ENCODE measurements at regions not wholly inside any gene's neighbourhood (a gene's known extent, or its start where the extent isn't known, plus 50 kb on each side); places are given as distances from the start of the nearest gene placed in this dataset.

DNA sequence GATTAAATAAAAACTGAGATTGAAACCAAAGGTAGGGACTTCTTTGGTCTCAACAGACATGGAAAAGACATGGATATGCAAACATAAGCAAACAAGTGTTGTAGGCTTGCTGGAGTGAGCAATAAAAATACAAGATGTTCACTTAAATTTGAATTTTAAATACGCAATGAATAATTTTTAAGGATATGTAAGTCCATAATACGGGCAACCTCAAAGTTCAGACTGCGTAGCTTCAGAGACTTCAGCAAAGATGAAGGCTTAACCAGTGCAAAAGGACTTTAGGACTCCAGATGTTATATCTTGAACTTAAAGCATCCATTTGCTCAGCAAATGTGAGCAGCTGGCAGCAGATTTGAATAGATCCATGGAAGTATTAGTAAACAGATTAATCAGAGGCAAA lies 549.3 kb downstream of the ARAP2 start:
- no peaks in the 10 kb centered on the region for H3K27me3 ChIP-seq (ENCODE audit: low read length)
- H3K9me3 ChIP-seq (ENCODE audit: low read length) = no peaks in the 10 kb centered on the region
- no peaks in the 10 kb centered on the region for H3K9me2 ChIP-seq (replicated peaks; ENCODE audit: low read length)
- no peaks in the 10 kb centered on the region for H3K36me3 ChIP-seq (ENCODE audit: low read depth, low read length)
- H3K79me2 ChIP-seq (ENCODE audit: low read length) = no peaks in the 10 kb centered on the region
- no peaks in the 10 kb centered on the region for H4K20me1 ChIP-seq (ENCODE audit: low read length)
- H3K27ac ChIP-seq (ENCODE audit: low read length) = no peak overlapping the region
- DNase-seq = no peak
- ChIA-PET POLR2A (ENCODE audit: unreplicated experiment) (no interaction called here), CTCF (no interaction called here)
- no peak overlapping the region for H2AFZ ChIP-seq (ENCODE audit: low read length)
- H3K9ac ChIP-seq (ENCODE audit: low read length) = no peak overlapping the region
- no peak for TF ChIP-seq EZH2 (IDR thresholded peaks at IDR 0.05; ENCODE audit: low read length, unreplicated experiment)
- TF ChIP-seq, protein P1, sequence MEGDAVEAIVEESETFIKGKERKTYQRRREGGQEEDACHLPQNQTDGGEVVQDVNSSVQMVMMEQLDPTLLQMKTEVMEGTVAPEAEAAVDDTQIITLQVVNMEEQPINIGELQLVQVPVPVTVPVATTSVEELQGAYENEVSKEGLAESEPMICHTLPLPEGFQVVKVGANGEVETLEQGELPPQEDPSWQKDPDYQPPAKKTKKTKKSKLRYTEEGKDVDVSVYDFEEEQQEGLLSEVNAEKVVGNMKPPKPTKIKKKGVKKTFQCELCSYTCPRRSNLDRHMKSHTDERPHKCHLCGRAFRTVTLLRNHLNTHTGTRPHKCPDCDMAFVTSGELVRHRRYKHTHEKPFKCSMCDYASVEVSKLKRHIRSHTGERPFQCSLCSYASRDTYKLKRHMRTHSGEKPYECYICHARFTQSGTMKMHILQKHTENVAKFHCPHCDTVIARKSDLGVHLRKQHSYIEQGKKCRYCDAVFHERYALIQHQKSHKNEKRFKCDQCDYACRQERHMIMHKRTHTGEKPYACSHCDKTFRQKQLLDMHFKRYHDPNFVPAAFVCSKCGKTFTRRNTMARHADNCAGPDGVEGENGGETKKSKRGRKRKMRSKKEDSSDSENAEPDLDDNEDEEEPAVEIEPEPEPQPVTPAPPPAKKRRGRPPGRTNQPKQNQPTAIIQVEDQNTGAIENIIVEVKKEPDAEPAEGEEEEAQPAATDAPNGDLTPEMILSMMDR (conservative IDR thresholded peaks at IDR 0.05; ENCODE audit: low read depth, low read length) = no peak
- no peak overlapping the region for H3K4me2 ChIP-seq (ENCODE audit: low read length)
- H3K4me1 ChIP-seq (ENCODE audit: insufficient read depth, low read length) = no peaks in the 10 kb centered on the region
- no TSS peak for BruUV-seq (replicated peaks)
- ATAC-seq = no peak
- intact Hi-C loops (cut with micrococcal nuclease) = no loop called here
- H3F3A ChIP-seq (ENCODE audit: low read length, unreplicated experiment) = no peaks in the 10 kb centered on the region
- no peak overlapping the region for H3K4me3 ChIP-seq (ENCODE audit: low read length)

DNA sequence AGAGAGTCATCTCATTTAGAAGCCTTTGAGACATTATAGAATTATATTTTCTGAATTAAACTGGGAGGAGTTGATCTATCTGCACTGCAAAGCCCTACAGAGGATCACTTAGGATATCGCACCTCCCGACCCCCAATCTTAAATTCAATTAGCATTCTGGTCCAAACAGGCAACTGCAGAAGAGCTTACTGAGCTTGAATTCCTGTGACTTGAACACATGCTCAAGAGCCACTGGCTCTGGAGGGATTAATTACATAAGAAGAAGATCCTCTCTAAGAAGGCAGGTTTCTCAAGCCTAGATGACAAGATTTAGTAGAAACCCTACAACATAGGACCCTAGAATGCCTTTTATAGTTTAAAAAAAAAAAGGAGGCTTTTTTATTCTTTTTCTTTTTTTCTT lies 548.9 kb downstream of the ARAP2 start:
- intact Hi-C loops (cut with micrococcal nuclease) = no loop called here
- Histone ChIP-seq H2AFZ (ENCODE audit: low read length) (no peak overlapping the region), H3K9ac (ENCODE audit: low read length) (no peak overlapping the region), H3F3A (ENCODE audit: low read length, unreplicated experiment) (no peaks in the 10 kb centered on the region), H3K79me2 (ENCODE audit: low read length) (no peaks in the 10 kb centered on the region), H3K27me3 (ENCODE audit: low read length) (no peaks in the 10 kb centered on the region), H4K20me1 (ENCODE audit: low read length) (no peaks in the 10 kb centered on the region), H3K9me2 (replicated peaks; ENCODE audit: low read length) (no peaks in the 10 kb centered on the region), H3K4me3 (ENCODE audit: low read length) (no peak overlapping the region), H3K4me2 (ENCODE audit: low read length) (no peak overlapping the region), H3K36me3 (ENCODE audit: low read depth, low read length) (no peaks in the 10 kb centered on the region), H3K4me1 (ENCODE audit: insufficient read depth, low read length) (no peaks in the 10 kb centered on the region), H3K27ac (ENCODE audit: low read length) (no peak overlapping the region), H3K9me3 (ENCODE audit: low read length) (no peaks in the 10 kb centered on the region)
- ATAC-seq = no peak
- no peak for DNase-seq
- CTCF ChIA-PET = no interaction called here
- POLR2A ChIA-PET (ENCODE audit: unreplicated experiment) = no interaction called here
- TF ChIP-seq, protein P1 (conservative IDR thresholded peaks at IDR 0.05; ENCODE audit: low read depth, low read length) = no peak
- TF ChIP-seq EZH2 (IDR thresholded peaks at IDR 0.05; ENCODE audit: low read length, unreplicated experiment) (no peak), EZH2phosphoT487 (IDR thresholded peaks at IDR 0.05; ENCODE audit: borderline replicate concordance, low read length) (no peak)
- no TSS peak for BruUV-seq (replicated peaks)

- DNase-seq (no peak), ATAC-seq (no peak)
- no peaks in the 10 kb centered on the region for H3K9me3 ChIP-seq (ENCODE audit: low read length)
- no peaks in the 10 kb centered on the region for H3K36me3 ChIP-seq (ENCODE audit: low read depth, low read length)
- no peaks in the 10 kb centered on the region for H4K20me1 ChIP-seq (ENCODE audit: low read length)
- TF ChIP-seq, protein P1 (conservative IDR thresholded peaks at IDR 0.05; ENCODE audit: low read depth, low read length) = no peak
- no peak for TF ChIP-seq EZH2 (IDR thresholded peaks at IDR 0.05; ENCODE audit: low read length, unreplicated experiment)
- no peak for TF ChIP-seq EZH2phosphoT487 (IDR thresholded peaks at IDR 0.05; ENCODE audit: borderline replicate concordance, low read length)
- no peaks in the 10 kb centered on the region for H3K9me2 ChIP-seq (replicated peaks; ENCODE audit: low read length)
- no peak overlapping the region for H3K4me2 ChIP-seq (ENCODE audit: low read length)
- intact Hi-C loops (cut with micrococcal nuclease) = no loop called here
- no peaks in the 10 kb centered on the region for H3K79me2 ChIP-seq (ENCODE audit: low read length)
- no peak overlapping the region for H2AFZ ChIP-seq (ENCODE audit: low read length)
- ChIA-PET POLR2A (ENCODE audit: unreplicated experiment) (no interaction called here), CTCF (no interaction called here)
- H3K4me1 ChIP-seq (ENCODE audit: insufficient read depth, low read length) = no peaks in the 10 kb centered on the region
- H3K27ac ChIP-seq (ENCODE audit: low read length) = no peak overlapping the region
- H3K4me3 ChIP-seq (ENCODE audit: low read length) = no peak overlapping the region
- H3K9ac ChIP-seq (ENCODE audit: low read length) = no peak overlapping the region
- BruUV-seq (replicated peaks) = no TSS peak
- H3K27me3 ChIP-seq (ENCODE audit: low read length) = no peaks in the 10 kb centered on the region
- no peaks in the 10 kb centered on the region for H3F3A ChIP-seq (ENCODE audit: low read length, unreplicated experiment)
These were observed 547.0 kb downstream of the ARAP2 start for GRCh38 chr4:35697210-35697736.
